HL-60 (cell line): ENCODE measurements at regions not wholly inside any gene's neighbourhood (a gene's known extent, or its start where the extent isn't known, plus 50 kb on each side); places are given as distances from the start of the nearest gene placed in this dataset.

ENCODE experiments used
- GABPA ChIP-seq: IDR thresholded peaks from 2 replicates; pipeline ENCODE4 v1.6.1; 2012; ENCODE audit warnings: low read depth
- POLR2AphosphoS5 ChIP-seq: IDR thresholded peaks from 2 replicates; pipeline ENCODE4 v1.6.1; 2012; ENCODE audit warnings: low read depth
- TF ChIP-seq, protein P1 (sequence below): IDR thresholded peaks from one replicate; pipeline ENCODE4 v1.5.1; 2011; ENCODE audit warnings: low read length, control low read depth, inconsistent platforms; ENCODE audit not compliant: insufficient read depth

DNA sequence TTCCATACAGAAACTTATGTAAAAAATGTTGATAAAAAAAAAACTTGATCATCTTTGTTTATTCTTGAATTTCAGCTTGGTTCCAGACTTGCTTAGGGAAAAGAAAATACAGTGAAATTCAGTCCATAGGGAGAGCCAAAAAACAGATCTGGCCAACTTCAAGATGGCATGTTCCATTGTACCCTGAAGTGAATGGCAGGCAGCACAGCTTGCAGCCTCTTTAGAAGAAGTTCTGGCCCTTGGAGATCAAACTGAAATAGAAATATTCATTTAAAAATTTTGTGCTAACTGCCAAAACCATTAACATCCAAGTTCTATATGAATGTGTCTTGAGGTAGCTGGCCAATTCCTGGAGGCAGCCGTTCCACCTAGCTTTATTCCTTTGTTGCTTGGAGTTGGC is 448.4 kb downstream of the EPM2A start:
- TF ChIP-seq POLR2AphosphoS5: no peak
- TF ChIP-seq, protein P1, sequence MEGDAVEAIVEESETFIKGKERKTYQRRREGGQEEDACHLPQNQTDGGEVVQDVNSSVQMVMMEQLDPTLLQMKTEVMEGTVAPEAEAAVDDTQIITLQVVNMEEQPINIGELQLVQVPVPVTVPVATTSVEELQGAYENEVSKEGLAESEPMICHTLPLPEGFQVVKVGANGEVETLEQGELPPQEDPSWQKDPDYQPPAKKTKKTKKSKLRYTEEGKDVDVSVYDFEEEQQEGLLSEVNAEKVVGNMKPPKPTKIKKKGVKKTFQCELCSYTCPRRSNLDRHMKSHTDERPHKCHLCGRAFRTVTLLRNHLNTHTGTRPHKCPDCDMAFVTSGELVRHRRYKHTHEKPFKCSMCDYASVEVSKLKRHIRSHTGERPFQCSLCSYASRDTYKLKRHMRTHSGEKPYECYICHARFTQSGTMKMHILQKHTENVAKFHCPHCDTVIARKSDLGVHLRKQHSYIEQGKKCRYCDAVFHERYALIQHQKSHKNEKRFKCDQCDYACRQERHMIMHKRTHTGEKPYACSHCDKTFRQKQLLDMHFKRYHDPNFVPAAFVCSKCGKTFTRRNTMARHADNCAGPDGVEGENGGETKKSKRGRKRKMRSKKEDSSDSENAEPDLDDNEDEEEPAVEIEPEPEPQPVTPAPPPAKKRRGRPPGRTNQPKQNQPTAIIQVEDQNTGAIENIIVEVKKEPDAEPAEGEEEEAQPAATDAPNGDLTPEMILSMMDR: no peak
- no peak for TF ChIP-seq GABPA
